HepG2 (cell line): ENCODE measurements at regions not wholly inside any gene's neighbourhood (a gene's known extent, or its start where the extent isn't known, plus 50 kb on each side); places are given as distances from the start of the nearest gene placed in this dataset.

Experiments
- ATAD3A ChIP-seq: sonication (generic); formaldehyde crosslinking; IDR thresholded peaks from 2 replicates; pipeline ENCODE4 v1.4.0; 2020; ENCODE audit warnings: missing genetic modification reagents
- EHMT2 ChIP-seq: fragments of 200-600 bp; sonication (generic); IDR thresholded peaks from 2 replicates; pipeline ENCODE4 v1.7.0; 2017; ENCODE audit warnings: antibody characterized with exemption, low read depth, low read length, borderline replicate concordance
- HDAC2 ChIP-seq: sonication (generic); formaldehyde crosslinking; IDR thresholded peaks from 2 replicates; pipeline ENCODE4 v1.4.0; 2020; ENCODE audit warnings: missing genetic modification reagents
- HMGXB4 ChIP-seq, 2 experiments: sonication (generic) in 1 of 2; formaldehyde crosslinking in 1 of 2; IDR thresholded peaks; 2 replicates each; pipeline versions ENCODE4 v1.4.0 to v1.6.1; 2018 to 2020; ENCODE audit warnings: missing genetic modification reagents in 2 of 2, borderline replicate concordance in 1 of 2, low read depth in 1 of 2, mild to moderate bottlenecking in 1 of 2, missing biosample characterization in 1 of 2
- IKZF5 ChIP-seq: IDR thresholded peaks from 2 replicates; pipeline ENCODE4 v1.6.1; 2018; ENCODE audit warnings: missing genetic modification reagents, mild to moderate bottlenecking, missing compliant biosample characterization
- JUNB ChIP-seq: sonication (generic); formaldehyde crosslinking; IDR thresholded peaks from 2 replicates; pipeline ENCODE4 v1.8.0; 2022; ENCODE audit warnings: missing genetic modification reagents, mild to moderate bottlenecking, borderline replicate concordance
- MAZ ChIP-seq, 2 experiments: sonication (generic) in 1 of 2; formaldehyde crosslinking in 1 of 2; IDR thresholded peaks; 2 replicates each; pipeline versions ENCODE4 v1.5.0 to v1.6.1; 2012 to 2020; ENCODE audit warnings: low read depth in 2 of 2, mild to moderate bottlenecking in 2 of 2, borderline replicate concordance in 1 of 2, improper control_type of control experiment in 1 of 2, low read length in 1 of 2, missing genetic modification reagents in 1 of 2, moderate library complexity in 1 of 2
- MXI1 ChIP-seq: IDR thresholded peaks from 3 replicates; pipeline ENCODE4 v1.6.1; 2012; ENCODE audit warnings: low read depth, low read length, inconsistent platforms, borderline replicate concordance
- POGK ChIP-seq: sonication (generic); formaldehyde crosslinking; conservative IDR thresholded peaks from 2 replicates; pipeline ENCODE4 v1.8.0; 2022; ENCODE audit warnings: mild to moderate bottlenecking, moderate library complexity, missing genetic modification reagents
- RFX1 ChIP-seq: fragments of 450-650 bp; IDR thresholded peaks from 2 replicates; pipeline ENCODE4 v1.6.1; 2017
- RFX3 ChIP-seq: IDR thresholded peaks from 2 replicates; pipeline ENCODE4 v1.6.1; 2016; ENCODE audit warnings: missing biosample characterization, missing genetic modification reagents
- RNF219 ChIP-seq: sonication (generic); formaldehyde crosslinking; IDR thresholded peaks from 2 replicates; pipeline ENCODE4 v1.5.0; 2020; ENCODE audit warnings: mild to moderate bottlenecking, missing genetic modification reagents
- SAP130 ChIP-seq: IDR thresholded peaks from 2 replicates; pipeline ENCODE4 v1.6.1; 2016; ENCODE audit warnings: low read depth
- SMAD3 ChIP-seq: sonication (generic); formaldehyde crosslinking; IDR thresholded peaks from 2 replicates; pipeline ENCODE4 v1.4.0; 2020; ENCODE audit warnings: missing genetic modification reagents
- ZFP41 ChIP-seq: sonication (generic); formaldehyde crosslinking; IDR thresholded peaks from 2 replicates; pipeline ENCODE4 v1.4.0; 2020; ENCODE audit warnings: mild to moderate bottlenecking, missing genetic modification reagents, borderline replicate concordance
- ZNF101 ChIP-seq: sonication (generic); formaldehyde crosslinking; IDR thresholded peaks from 2 replicates; pipeline ENCODE4 v1.4.0; 2020; ENCODE audit warnings: mild to moderate bottlenecking, low read depth, missing genetic modification reagents, borderline replicate concordance
- ZNF205 ChIP-seq: IDR thresholded peaks from 2 replicates; pipeline ENCODE4 v1.6.1; 2018; ENCODE audit warnings: missing biosample characterization, missing genetic modification reagents
- ZNF251 ChIP-seq: sonication (generic); formaldehyde crosslinking; IDR thresholded peaks from 2 replicates; pipeline ENCODE4 v1.9.0; 2021; ENCODE audit warnings: mild to moderate bottlenecking, missing genetic modification reagents
- ZNF709 ChIP-seq: sonication (generic); formaldehyde crosslinking; IDR thresholded peaks from 2 replicates; pipeline ENCODE4 v1.5.0; 2020; ENCODE audit warnings: mild to moderate bottlenecking, missing genetic modification reagents
- ZNF724P ChIP-seq: sonication (generic); formaldehyde crosslinking; IDR thresholded peaks from 2 replicates; pipeline ENCODE4 v1.8.0; 2022; ENCODE audit warnings: missing genetic modification reagents, borderline replicate concordance
- TF ChIP-seq, protein P1 (sequence below): IDR thresholded peaks from 2 replicates; pipeline ENCODE4 v1.6.1; 2016; ENCODE audit warnings: mild to moderate bottlenecking, missing biosample characterization, missing genetic modification reagents
- TF ChIP-seq, protein P2 (sequence below): sonication (generic); formaldehyde crosslinking; IDR thresholded peaks from 2 replicates; pipeline ENCODE4 v1.4.0; 2020; ENCODE audit warnings: missing genetic modification reagents

DNA sequence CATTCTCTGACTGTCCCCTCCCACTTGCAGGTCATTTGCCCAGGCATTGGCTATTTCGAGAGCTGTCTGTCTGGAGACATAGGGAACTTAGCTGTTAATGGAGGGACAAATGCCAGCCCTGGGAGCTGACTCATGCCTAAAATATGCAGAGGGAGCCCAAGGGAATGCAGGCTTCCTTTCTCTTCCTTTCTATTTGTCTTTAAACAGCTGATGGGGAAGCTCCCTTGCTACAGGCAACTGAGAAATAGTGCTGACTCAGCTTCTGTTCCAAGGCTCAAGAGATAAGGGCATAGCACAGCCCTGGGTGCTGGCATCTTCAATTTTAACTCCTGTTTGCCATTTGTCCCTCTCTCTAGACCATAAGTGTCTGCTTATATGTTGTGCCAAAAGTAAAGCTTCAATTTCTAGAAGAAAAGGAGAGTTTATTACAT, 82.7 kb upstream of the C1GALT1 start (continued):
- no peak for TF ChIP-seq EHMT2
- TF ChIP-seq POGK = no peak
- no peak for TF ChIP-seq MXI1
- no peak for TF ChIP-seq ZNF709 (CRISPR knock-in tag)
- TF ChIP-seq ZNF205 (CRISPR knock-in tag) = no peak
- peak; percentile 78 for TF ChIP-seq SAP130 (CRISPR knock-in tag)
- TF ChIP-seq ZNF251 = no peak
- TF ChIP-seq, protein P1, sequence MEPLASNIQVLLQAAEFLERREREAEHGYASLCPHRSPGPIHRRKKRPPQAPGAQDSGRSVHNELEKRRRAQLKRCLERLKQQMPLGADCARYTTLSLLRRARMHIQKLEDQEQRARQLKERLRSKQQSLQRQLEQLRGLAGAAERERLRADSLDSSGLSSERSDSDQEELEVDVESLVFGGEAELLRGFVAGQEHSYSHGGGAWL = no peak
- no peak for TF ChIP-seq MAZ (IDR thresholded peaks at IDR 0.05; ENCODE audit: borderline replicate concordance, low read depth, low read length)
- no peak for TF ChIP-seq MAZ (CRISPR knock-in tag; IDR thresholded peaks at IDR 0.05; ENCODE audit: low read depth)
- TF ChIP-seq ATAD3A (CRISPR knock-in tag) = no peak
- no peak for TF ChIP-seq IKZF5 (CRISPR knock-in tag)
- no peak for TF ChIP-seq RFX1
- no peak; the same call in 1 of the 2 replicates for TF ChIP-seq SMAD3
- peak; percentile 95; the same call in 1 of the 2 replicates for TF ChIP-seq JUNB (CRISPR knock-in tag)
- no peak for TF ChIP-seq HMGXB4 (CRISPR knock-in tag; IDR thresholded peaks at IDR 0.05; ENCODE audit: borderline replicate concordance in 1 of 2, low read depth in 1 of 2)
- TF ChIP-seq ZFP41 (CRISPR knock-in tag) = no peak
- TF ChIP-seq, protein P2, sequence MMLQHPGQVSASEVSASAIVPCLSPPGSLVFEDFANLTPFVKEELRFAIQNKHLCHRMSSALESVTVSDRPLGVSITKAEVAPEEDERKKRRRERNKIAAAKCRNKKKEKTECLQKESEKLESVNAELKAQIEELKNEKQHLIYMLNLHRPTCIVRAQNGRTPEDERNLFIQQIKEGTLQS (CRISPR knock-in tag) = peak; percentile 93
- no peak for TF ChIP-seq ZNF724P (CRISPR knock-in tag)
- no peak for TF ChIP-seq ZNF101 (CRISPR knock-in tag)
- TF ChIP-seq HDAC2 (CRISPR knock-in tag) = peak; percentile 34; the same call in 1 of the 2 replicates
- no peak for TF ChIP-seq RNF219
- no peak for TF ChIP-seq RFX3 (CRISPR knock-in tag)
